GM18870 (cell line): ENCODE measurements at regions not wholly inside any gene's neighbourhood (a gene's known extent, or its start where the extent isn't known, plus 50 kb on each side); places are given as distances from the start of the nearest gene placed in this dataset.
A peak's percentile ranks its signal among the peaks of the same experiment; 100 is the strongest.
"Not testable (repeated sequence)": the region's sequence is repeated elsewhere in the genome, so short reads cannot be mapped to it uniquely, and the experiment has no call there.

Source experiments
- ATAC-seq: cut with Tn5 transposase; IDR thresholded peaks from one replicate; pipeline ENCODE4 v1.9.1; 2021; ENCODE audit warnings: moderate library complexity; ENCODE audit not compliant: unreplicated experiment

DNA sequence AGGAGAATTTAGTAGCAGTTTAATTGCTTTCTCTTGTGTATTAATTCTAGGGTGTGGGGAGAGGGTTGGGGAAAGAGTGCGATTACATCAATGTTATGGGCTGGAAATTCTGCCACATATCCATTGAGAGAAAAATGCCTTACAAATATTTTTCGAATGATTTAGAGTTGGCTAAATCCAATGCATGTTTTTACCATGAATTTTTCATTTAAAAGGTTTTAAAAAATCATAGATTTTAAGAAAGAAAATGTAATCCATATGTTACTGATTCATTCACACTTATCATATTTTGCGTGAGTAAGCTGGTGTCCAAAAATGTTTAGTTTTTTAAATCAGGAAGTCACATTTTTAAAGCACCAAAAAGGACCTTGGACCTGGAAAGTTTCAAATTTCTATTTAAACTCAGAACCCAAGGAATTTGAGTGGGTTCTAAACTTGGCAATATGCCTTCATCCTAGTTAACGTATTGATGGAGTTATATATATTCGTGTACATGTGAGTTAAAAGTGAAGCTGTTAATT is 627.4 kb upstream of the CITED2 start:
- no peak for ATAC-seq

DNA sequence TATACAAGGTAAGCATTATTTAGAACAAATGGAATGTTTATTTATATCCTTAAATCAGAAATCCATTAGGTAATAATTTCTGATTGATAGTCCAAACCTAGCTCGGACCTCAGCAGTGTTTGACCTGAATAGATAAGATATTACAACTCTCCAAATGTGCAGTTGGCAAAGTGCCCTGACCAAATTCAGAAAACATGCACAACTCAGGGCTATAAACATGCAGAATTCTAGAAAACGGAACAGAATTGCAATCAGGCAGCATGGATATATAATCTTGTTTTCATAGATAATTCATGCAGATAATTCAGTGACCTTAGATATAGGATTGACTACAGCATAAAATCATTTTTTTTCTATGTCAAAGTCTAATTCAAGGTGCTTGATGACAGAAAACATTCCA is 626.6 kb upstream of the CITED2 start:
- ATAC-seq = no peak

DNA sequence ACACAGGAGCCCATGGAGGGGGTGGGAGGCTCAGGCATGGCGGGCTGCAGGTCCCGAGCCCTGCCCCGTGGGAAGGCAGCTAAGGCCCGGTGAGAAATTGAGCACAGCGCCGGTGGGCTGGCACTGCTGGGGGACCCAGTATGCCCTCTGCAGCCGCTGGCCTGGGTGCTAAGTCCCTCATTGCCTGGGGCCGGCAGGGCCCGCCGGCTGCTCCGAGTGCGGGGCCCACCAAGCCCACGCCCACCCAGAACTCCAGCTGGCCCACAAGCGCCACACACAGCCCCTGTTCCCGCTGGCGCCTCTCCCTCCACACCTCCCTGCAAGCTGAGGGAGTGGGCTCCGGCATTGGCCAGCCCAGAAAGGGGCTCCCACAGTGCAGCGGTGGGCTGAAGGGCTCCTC is 625.2 kb upstream of the CITED2 start:
- ATAC-seq = not testable (repeated sequence)

DNA sequence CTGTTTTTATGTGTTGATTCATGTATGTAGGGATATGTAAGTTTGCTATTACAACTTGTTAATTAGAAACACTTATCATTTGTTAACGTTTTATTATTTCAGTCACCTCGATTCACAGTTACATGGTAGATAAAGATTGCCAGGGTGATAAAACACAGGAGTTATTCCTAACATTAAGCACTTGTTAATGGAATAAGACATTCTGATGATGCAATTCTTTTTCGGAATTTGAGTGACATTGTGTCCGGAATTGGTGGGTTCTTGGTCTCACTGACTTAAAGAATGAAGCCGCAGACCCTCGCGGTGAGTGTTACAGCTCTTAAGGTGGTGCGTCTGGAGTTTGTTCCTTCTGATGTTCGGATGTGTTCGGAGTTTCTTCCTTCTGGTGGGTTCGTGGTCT is 624.0 kb upstream of the CITED2 start:
- not testable (repeated sequence) for ATAC-seq

DNA sequence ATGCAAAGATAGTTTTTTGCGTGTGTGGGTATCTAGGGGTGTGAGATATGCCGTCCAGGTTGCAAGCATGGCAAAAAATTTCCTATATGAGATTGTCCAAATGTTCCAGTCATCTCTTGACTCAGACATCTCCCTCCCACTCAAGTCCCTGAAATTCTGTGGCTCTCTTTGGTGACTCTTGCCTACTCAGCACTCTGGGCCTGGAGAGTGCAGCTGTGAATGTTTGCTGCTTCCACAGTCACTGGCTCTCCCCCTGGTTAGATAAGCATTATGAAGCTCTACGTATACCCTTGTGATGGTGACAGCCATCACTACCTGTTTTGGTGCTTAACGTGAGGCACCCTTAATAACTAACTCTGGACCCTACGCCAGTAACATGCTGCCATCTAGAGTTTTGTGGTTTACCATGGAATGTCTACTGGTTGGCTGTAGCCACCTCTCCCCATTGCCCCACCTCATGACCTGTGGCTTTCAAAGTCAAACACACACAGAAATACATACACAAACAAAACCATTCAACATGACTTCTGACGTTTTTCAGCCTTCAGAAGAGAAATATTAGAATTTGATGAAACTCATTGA is 621.9 kb upstream of the CITED2 start:
- ATAC-seq = peak; percentile 70

DNA sequence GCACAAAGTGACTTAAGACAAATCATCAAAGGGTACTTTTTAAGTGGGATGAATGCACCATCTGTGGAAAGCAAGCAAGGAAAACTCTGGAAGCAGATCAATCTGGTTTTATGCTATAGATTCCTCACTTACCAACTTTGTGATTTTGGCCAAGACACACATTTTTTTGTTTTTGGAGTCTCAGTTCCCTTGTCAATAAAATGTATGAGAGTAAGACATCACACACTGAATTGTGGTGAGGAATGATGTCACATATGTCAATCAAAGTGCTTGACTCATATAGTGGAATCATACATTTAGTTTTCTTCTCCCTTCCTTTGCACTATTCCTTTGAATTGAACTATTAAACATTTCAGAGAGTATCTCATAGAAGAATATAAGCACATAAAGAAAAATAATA is 620.5 kb upstream of the CITED2 start:
- no peak for ATAC-seq

DNA sequence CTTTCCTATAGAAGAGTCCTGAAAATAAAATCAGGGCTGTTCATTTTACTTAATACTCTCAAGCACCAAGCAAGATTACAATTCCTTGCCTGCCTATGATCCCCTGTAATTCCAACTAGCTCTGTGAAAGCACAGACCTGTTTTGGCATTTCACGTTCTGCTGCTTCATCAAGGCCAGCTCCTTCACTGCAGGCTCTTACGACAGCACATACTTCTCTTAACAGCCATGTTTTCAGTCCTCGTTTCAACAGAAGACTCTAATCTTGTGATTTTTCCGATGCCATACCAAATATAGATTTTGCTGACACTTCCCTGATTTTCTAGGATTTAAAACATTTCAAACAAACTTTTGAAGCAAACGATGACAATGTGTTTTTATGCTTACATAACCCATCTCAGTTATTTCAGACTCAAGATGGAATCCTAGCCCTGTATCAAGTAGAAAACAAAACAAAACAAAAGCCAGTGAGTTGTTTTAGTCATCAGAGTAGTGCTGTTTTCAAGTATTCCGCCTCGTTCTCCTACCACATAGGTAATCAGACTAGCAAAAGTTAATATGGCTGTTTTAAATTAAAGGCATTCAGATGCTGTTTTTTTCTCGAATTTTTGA is 616.5 kb upstream of the CITED2 start:
- no peak for ATAC-seq

DNA sequence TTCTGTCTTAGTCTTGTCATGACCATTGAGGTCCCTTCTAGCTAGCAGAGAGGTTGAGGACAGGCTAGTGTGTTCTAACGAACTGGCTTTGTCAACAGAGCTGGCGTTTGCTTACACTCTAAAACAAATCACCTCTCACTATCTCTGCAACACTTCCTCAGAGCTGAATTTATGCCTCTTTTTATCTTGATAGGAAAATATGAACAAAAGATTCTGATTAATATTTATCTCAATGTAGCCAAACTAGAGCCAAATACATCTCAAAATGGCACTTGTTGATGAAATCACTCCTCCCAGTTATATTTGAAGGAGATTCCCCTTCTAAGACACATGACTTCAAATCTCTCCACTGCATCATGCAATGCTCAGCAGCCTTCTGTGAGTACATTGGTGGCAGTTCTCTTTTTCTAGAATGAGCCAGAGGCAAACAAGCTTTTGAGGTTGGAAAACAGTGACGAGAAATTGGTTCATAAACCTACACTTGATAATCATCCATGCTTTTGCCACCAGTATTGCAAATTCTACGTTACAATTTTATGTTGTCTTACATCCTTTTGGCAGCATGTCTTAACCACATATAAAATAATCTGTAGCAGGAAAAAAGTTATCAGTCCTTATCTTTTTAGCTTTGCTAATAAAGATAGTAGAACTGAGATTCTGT is 615.7 kb upstream of the CITED2 start:
- ATAC-seq = no peak

DNA sequence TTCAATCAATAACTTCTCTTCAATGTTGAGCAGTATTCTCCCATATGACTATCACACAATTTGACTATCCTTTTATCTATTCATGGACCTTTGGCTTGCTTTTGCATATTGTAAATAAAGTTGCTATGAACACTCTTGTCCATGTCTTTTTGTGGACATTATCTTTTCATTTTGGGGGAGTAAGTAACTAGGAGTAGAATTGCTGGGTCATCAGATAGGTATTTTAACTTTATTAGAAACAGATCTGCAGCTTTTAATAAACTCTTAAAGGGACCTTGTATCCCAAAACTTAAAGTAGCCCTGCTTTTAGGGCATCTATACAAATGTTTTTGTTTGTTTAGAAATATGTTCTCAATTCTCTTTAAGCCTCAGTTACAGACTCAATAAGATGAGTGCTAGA is 614.2 kb upstream of the CITED2 start:
- ATAC-seq = no peak

DNA sequence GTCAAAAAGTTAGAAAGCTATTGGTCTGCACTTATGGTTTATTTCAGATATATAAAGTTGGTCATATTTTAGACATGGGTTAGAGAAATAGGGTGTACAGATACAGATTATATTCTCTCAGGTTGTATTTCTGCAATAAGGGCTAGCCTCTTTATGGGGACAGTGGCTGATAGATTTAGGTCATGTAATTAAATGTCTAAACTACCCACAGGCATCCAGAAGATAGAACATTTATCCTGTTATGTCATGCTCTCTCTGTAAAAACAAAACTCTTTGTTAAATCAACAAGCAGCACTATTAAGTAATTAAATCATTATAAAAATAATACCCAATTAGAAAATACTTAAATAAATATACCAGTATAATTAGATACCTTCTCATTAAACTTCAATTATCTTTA is 612.6 kb upstream of the CITED2 start:
- ATAC-seq = no peak

DNA sequence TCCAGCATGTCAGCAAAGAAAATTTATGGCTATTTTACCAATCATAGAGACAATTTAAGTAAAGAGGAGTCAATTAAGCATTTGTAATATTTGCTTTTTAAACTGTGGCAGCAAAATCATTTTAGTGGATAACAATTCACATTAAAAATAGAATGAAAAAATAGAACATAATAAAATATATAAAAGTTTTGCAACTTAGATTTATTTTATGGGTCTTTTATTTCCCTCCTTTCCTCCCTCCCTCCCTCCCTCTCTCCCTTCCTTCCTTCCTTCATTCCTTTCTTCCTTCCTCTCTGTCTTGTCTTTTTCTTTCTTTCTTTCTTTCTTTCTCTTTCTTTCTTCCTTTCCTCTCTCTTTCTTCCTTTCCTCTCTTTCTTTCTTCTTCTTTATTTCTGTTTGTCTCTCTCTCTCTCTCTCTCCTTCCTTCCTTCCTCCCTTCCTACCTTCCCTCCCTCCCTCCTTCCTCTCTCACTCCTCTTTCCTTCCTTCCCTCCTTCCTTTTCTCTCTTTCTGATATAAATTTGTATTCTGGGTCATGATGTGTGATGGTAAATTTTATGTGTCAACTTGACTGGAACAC is 610.9 kb upstream of the CITED2 start:
- no peak for ATAC-seq

DNA sequence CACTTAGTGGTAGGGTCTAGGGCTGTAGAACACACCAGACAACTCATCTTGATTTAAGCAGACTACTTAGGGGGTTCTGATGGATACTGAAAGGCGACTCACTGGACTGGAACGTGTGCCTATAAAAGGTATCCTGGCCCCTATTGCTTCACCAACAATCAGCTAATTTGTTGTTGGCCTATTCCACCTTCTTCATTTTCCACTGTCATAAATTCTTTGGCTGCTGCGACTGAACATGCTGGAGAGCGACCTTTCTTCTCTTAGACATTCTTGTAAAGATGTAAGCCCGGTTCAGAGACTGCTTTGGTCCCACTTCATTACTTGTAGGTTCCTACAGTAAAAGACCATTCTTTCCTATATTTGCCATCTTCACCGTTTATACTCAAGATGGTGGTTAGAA is 609.9 kb upstream of the CITED2 start:
- no peak for ATAC-seq

DNA sequence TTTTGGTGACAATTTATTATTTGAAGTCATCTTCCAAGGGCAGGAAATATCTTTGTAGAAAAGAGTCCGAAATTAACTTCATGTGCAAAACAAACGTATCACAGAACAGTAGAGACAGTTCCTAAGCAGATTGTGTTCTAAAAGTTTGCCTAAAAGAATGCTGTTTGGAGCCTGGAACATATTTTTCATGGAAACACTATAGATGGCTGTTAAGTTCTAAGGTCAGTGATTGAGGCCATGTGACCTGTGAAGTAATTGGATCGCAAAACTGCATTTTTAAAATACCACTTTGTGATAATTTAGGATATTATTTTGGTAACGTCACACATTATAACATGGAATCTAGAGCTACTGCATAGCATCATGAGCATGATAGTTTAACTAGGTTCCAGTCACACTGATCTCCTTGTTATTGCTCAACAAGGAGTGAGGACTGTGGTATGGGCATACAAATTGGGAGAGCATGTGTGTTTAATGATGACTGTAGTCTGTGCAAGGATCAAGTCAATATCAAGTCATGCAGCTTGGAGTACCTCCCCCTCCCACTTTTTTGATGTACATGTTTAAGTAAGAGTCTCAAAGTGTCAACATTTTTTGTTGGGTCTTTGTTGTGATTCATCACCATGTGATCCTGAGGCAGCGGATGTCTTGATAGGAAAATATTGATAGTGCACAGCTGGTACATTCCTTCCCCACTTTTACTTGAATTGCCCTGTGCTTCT is 609.3 kb upstream of the CITED2 start:
- ATAC-seq = no peak

DNA sequence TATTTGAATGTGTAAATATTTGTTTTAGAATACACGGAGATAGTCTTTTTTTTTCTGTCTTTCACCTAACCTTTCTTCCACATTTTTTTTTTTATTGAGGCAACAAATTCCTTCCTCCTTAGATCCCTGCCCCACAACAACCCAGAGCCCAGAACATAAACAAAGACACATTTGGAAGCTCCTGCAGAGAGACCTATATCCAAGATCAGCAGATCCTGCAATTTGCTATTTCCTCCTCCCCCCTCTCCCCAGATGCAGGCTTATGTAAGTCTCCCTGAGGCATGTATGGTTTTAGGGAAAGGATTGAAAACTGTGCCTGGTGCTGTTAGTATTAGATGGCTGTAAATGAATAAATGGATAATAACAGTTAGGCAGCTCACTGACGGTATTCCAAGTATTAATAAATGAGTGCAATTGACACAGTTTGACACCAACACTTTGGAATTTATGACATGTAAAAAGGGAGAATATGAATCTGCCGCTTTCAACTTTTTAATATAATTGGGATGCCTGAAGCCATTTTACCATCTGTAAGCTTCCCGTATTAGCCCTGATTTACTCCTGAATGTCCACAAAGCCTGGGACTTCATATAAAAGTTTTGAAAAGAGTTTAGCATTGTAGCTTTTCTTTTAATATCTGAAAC is 608.3 kb upstream of the CITED2 start:
- no peak for ATAC-seq

DNA sequence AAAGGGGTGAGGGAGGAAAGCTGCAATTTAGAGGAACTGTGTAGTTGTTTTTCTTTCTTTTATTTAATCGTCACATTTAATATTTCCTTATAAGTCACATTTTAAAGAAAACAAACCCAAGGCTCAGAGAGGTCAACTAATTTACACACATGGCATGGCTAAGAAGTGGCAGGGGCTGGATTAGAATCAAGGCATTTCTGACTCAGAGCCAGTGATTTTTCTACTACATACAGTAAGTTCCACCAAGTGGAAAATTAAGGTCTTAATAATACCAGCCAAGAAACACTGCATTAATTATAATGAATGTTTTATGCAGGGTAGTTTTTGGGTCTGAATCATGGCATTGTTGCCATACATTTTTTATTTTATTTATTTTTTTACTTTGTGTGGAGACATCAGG is 607.7 kb upstream of the CITED2 start:
- no peak for ATAC-seq

DNA sequence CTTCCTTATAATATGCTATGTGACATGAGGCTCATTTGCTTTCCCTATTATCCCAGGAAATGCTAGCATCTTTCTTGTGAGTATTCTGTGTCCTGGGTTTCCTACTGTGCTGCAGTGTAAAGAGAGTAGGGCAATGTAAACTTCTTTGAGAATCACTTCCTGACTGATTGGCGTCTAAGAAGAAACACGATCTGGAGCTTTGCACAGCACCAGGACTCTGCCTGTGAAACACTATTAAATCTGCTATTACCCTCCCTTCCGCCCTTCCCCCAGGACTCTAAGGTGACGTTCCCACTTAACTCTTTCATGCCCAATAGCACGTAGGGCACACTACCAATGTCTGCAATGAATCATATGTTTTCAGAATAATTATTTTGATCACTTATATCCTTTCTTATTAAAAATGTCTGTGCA is 607.3 kb upstream of the CITED2 start:
- no peak for ATAC-seq

DNA sequence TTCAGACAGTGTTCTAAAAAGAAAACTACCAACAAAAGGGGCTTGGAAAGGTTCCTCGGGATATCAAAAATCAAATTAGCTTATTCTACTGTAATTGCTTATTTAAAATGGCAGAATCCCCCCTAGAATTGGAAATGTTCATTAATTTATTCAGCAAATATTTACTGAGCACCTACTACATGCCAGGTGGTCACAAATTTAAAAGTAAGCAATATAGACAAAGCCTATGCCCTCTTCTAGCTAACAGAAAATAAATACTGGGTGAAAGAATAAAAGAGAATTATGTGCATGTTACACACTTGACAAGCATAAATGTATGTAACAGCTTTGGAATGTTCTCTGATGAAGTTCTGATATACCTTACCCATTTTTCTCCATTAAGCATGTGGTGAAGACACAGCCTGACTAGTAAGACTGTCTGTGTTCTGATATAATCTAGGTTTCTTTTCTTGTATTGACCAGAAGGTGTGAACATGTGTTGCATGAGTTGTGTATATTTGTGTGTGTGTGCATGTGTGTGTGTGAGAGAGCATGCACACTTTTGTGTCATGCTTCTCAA is 606.7 kb upstream of the CITED2 start:
- ATAC-seq = no peak

DNA sequence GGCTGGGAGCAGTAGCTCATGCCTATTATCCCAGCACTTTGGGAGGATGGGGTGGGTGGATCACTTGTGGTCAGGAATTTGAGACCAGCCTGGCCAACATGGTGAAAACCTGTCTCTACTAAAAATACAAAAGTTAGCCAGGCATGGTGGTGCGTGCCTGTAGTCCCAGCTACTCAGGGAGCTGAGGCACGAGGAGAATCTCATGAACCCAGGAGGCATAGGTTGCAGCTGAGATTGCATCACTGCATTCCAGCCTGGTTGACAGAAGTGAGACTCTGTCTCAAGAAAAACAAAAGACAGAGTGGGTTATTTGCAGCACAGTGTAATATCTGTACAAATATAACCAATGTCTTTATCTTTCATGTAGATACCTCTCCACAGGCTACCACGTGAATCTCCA is 606.2 kb upstream of the CITED2 start:
- ATAC-seq = not testable (repeated sequence)

DNA sequence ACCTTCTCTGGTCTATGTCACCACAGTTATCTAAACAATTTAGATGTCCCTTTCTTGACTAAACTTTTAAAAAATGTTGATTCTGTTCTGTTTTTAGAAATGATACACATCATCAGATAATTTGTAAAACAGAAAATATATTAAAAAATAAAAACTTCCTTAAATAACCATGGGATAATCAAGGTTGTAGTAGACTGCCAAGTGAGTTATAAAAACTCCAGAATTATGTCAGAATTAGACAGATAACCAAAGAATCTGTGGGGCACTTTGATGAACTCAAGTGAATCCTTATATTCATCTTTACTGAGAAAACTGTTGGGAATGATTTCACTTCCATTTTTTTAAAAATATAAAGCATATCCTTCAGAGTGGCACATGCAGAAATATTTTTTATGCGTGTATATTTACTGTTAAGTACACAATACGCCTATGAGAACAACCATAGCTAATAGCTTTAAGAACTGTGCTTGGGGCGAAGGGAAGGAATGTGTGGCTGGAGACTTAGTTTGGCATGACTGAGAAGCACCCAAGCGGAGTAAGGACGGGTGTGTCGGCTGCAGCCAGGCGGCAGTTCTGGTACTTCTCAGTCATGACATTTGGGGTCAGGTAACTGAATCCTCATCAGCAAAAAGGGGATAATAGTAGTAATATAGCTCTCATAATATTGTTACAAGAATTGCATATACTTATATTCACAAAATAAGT is 604.7 kb upstream of the CITED2 start:
- no peak for ATAC-seq

DNA sequence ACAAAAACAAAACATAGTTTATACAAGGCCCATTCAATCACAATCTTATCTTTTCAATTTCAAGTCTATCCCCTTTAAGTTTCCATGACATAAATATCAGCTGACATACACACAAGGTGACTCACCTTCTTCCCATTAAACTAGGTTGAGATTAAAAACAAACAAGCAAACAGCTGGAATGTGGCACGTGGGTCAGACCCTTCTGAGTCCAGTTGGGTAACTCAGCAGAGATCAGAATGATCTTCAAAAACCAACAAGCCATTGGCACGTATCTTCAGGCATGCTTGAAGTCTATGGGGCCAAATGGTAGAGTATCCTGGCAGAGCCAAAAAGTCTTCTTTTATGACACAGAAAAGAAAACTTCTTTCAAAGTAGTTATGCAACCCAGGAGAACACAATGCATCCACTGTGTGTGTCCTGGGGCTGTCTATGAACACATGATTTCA is 603.5 kb upstream of the CITED2 start:
- no peak for ATAC-seq
